ENCODE measurements at regions not wholly inside any gene's neighbourhood (a gene's known extent, or its start where the extent isn't known, plus 50 kb on each side); places are given as distances from the start of the nearest gene placed in this dataset.

DNA sequence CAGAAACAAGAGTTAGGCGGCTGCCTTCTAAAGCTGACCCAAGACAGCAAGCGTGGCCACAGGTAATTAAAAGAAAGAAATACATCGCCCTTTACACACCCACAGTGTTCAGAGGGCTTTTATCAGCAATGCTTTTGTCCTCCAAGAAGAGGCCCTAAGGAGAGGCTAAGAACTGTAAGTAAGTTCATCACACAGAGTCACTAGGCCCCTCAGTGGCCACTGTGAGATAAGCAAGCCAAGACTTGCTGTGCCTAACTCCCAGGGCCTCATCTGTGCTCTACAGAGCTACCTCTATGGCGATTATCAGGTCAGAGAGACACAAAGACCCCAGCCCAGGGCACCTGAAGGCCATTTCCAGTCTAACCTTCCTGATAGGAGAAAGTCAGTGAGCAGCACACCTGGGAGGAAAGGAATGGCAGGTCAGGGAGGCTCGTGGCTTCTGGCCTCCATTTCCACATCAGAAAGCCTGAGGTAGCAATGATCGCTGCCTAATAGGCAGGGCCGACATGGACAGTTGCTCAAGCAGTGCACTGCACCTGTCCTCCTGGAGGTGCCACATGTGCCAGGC lies 545.2 kb upstream of the CDH11 start:
- TF ChIP-seq, protein P1, sequence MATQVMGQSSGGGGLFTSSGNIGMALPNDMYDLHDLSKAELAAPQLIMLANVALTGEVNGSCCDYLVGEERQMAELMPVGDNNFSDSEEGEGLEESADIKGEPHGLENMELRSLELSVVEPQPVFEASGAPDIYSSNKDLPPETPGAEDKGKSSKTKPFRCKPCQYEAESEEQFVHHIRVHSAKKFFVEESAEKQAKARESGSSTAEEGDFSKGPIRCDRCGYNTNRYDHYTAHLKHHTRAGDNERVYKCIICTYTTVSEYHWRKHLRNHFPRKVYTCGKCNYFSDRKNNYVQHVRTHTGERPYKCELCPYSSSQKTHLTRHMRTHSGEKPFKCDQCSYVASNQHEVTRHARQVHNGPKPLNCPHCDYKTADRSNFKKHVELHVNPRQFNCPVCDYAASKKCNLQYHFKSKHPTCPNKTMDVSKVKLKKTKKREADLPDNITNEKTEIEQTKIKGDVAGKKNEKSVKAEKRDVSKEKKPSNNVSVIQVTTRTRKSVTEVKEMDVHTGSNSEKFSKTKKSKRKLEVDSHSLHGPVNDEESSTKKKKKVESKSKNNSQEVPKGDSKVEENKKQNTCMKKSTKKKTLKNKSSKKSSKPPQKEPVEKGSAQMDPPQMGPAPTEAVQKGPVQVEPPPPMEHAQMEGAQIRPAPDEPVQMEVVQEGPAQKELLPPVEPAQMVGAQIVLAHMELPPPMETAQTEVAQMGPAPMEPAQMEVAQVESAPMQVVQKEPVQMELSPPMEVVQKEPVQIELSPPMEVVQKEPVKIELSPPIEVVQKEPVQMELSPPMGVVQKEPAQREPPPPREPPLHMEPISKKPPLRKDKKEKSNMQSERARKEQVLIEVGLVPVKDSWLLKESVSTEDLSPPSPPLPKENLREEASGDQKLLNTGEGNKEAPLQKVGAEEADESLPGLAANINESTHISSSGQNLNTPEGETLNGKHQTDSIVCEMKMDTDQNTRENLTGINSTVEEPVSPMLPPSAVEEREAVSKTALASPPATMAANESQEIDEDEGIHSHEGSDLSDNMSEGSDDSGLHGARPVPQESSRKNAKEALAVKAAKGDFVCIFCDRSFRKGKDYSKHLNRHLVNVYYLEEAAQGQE (IDR thresholded peaks at IDR 0.05; ENCODE audit: insufficient replicate concordance, low read depth) = no peak
- TF ChIP-seq, protein P2, sequence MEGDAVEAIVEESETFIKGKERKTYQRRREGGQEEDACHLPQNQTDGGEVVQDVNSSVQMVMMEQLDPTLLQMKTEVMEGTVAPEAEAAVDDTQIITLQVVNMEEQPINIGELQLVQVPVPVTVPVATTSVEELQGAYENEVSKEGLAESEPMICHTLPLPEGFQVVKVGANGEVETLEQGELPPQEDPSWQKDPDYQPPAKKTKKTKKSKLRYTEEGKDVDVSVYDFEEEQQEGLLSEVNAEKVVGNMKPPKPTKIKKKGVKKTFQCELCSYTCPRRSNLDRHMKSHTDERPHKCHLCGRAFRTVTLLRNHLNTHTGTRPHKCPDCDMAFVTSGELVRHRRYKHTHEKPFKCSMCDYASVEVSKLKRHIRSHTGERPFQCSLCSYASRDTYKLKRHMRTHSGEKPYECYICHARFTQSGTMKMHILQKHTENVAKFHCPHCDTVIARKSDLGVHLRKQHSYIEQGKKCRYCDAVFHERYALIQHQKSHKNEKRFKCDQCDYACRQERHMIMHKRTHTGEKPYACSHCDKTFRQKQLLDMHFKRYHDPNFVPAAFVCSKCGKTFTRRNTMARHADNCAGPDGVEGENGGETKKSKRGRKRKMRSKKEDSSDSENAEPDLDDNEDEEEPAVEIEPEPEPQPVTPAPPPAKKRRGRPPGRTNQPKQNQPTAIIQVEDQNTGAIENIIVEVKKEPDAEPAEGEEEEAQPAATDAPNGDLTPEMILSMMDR (IDR thresholded peaks at IDR 0.05; ENCODE audit: insufficient read depth, low read length) = no peak
- no peak for TF ChIP-seq POLR2AphosphoS5 (IDR thresholded peaks at IDR 0.05; ENCODE audit: low read depth)
